Activated CD4-positive, CD25-positive, alpha-beta regulatory T cell treated with anti-CD3 and anti-CD28 coated beads, Interleukin-2, amount 50 U/mL, for 24 hours (primary cell): ENCODE measurements at regions not wholly inside any gene's neighbourhood (a gene's known extent, or its start where the extent isn't known, plus 50 kb on each side); places are given as distances from the start of the nearest gene placed in this dataset.

Experiments
- ATAC-seq, 2 donors: fragments of 150-1000 bp; cut with Tn5 transposase; one replicate each; pipeline ENCODE4 v1.10.0; 2021; ENCODE audit warnings: mild to moderate bottlenecking in 1 of 2, moderate library complexity in 1 of 2

DNA sequence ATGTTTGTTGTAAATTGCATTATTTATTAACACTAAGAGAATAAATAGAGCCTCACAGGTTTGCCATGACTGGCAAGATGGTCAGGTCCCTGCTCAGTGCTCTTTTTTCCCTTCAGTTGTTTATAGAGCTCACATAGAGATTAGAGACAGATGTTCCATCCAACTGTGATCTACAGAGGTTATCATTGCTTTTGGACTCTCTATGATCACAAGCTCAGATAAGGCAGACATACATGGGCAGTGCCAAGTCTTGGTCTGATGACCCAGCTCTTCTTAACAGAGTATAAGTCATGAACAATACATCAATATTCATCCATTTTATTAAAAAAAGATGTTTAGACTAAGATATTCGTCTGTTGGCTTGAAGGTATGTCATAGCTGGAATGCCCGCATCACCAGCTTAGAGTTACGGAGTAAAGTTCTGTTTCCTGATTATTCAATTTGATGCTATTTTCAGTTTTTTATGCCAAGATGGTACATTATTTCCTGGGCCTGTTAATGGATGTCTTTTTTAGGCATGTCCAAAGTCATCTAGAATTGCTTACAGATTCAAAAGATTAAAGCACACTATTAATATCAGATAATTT, 729.8 kb upstream of the SLC10A2 start:
- ATAC-seq, result no peak

DNA sequence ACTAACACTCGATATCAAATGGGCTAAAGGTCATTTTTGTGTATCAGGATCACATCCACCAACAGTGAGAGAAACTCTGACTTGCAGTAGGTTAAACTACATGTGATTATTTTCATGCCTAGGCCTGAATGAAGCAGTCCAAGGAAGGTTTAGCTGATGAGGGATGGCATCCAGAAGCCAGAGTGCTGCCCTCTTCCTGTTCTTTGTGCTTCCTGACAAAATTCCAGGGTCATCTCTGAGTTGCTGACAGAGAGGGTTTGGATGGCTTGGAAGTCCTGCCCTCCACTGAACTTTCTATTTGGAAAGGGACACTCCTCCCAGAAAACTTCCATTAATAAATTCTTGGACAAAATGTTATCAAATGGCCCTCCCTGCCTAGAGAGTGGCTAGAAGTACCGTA, 728.3 kb upstream of the SLC10A2 start:
- no peak for ATAC-seq

DNA sequence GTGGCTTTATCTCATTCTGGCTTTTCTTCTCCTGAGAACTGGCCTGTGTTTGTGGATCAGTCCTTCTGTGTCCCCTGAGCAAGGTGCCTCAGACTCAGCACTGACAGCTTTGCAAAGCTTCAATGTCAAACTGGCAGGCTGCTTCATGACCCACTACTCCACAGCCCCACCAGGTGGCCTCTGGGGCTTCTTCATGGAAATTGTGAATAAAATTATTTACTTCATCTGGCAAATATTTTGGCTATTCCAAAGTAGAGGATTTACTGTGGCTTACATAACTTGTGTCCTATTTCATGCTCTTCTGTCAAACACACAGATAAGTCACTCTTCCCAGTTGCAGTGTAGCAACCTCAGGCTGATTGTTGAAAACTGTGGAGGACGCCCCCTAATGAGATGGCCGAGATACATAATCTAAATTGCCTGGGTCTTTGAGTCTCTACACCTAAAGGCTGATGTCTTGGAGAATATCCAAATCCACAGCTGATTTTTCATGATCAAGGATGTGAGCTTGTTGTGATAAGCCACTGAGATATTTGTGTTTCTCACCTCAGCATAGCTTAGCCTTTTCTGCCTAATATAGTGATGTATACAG, 721.9 kb upstream of the SLC10A2 start:
- no peak for ATAC-seq

DNA sequence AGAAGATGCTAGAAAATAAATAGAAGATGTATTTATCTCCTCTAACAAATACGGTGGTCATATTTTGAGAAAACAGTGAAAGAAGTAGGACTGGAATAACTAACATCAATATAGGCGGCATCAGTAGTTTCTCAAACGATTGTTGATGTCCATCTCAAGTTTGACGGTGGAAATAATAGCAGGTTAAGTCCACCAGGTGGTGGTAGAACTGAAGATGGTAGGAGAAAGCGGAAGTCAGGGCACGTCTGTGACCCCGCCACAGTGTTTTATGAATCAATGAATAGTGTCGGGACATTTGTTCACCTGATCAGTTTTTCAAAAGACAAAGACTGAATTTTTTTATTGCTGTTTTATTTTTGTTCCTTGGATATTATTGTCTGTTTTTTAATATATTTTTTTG, 706.4 kb upstream of the SLC10A2 start:
- no peak for ATAC-seq

DNA sequence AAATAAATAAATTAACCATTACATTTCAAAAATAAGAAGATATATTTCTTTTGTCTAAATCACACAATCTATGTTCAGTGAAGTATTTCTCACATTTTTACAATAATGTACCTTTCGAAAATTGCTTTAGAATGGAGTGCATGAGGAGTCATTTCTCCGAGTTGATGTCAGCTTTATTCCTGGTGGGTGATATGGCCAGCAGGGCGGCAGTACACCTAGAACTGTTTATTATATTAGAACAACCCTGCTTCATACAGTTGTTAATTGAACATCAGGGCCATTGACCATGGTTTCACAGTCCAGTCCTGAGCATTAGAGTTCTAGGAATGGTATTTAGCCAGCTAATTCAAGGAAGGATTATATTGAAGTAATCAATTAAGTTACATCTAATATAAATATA, 696.3 kb upstream of the SLC10A2 start:
- no peak for ATAC-seq

DNA sequence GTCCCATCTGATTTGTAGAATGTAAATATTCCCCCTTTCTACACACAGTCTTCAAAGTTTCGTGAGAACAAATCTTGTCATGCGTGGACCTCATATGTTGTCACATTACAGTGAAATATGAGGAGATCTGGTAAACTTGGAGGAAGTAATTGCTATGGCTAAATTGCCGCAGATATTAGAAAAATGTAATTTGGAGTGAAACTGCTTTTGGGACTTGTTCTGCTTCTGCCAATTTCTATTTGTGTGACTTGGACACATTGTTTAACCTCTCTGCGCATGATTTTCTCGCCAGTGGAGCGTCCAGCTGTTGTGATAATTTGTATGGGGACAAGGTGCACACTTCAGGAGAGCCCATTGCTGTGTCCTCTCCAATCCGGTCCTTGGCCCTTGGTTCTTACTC, 693.1 kb upstream of the SLC10A2 start:
- no peak for ATAC-seq

DNA sequence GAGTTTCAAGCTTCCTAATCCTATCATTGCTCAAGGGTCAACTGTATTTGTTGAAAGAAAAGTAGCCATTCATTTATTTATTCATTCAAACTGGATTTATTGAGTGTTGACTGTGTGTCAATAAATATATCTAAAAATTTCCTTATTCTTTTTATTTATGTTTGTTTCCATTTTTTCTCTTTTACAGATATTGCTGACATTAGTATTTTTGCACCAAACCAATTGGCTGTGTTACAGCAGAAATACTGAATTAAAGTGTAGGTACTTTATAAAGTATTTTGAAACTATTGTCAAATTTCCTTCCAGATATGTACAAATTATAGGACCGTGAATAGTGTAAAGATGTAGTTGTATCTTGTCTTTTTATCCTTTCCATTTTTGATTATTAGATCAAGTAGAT, 692.0 kb upstream of the SLC10A2 start:
- ATAC-seq, result no peak

DNA sequence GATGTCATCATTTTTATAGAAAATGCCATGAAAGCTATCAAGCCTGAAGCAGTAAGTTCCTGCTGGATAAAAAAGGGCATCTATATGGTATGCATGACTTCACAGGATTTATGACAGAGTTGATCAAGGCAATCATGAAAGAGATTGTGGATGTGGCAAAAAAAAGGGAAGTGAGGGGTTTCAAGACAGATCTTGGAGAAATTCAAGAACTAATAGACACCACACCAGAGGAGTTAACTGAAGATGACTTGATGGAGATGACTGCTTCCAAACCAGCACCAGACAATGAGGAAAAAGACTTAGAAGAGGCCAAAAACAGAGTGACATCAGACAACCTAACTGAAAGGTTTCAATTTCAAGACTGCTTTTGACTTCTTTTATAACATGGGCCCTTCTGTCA, 691.1 kb upstream of the SLC10A2 start:
- ATAC-seq, result no peak

DNA sequence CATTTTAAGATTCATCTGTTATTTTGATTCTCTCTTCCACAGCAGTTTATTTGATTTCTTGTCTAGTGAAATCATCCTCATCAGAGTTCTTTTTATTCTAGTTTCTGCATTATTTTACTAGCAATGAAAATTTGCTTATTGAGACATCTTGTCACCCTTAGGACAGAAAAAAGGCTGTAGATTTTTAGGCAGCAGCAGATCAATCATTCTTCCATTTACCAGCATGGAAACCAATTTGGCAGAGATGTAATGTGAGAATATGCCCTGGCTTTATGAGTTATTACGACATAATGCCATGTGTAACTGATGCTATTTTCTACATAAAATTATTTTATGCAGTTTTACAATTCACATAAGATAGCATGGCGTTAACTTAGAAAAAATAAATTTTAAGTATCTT, 688.6 kb upstream of the SLC10A2 start:
- ATAC-seq, result no peak

DNA sequence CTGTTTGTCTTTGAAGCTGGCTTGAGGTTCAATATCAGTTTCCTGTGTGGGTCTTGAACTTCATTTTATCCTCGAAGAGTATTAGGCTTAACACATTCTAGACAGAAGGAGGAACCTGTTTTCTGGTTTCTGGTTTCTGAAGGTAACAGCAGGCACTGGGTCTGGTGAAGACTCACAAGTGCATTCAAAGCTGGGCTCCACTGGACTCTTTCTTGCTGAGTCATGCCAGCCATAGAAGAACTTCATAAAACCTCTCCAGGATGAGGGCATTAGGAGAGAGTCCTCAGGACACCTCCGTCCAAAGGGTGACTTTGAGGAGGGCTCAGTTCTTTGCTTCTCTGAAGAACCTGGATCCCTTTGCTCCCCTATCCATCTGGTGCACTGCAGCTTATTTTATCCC, 668.6 kb upstream of the SLC10A2 start:
- no peak for ATAC-seq

DNA sequence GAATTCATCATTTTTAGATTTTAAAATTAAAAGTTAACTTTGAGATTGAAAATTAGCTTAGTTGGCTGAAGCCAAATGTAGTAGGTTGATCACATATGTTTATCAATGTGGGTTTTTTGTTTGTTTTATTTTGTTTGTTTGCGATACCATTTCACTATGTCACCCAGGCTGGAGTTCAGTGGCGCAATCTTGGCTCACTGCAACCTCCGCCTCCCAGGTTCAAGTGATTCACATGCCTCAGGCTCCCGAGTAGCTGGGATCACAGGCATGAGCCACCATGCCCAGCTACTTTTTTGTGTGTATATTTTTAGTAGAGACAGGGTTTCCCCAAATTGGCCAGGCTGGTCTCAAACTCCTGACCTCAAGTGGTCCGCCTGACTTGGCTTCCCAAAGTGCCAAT, 665.7 kb upstream of the SLC10A2 start:
- ATAC-seq, result no peak

DNA sequence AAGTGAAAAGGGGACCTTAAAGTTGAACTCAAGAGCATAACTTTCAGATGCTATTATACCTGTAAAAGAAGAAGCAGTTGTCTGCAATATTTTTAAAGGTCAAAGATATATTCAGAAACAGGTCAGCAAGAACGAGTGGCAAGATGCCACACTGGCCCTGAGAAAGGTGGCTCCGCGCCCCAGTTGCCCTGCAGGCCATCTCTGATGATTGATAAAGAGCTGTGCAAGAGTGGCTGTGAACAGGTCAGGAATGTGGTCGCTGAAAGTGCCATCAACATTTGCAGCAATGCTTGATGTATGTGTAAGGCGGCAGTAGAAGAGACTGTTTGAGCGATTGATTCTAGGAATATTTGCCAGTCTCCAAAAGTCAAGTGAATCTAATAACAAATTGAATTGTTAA, 664.2 kb upstream of the SLC10A2 start:
- ATAC-seq, result no peak

DNA sequence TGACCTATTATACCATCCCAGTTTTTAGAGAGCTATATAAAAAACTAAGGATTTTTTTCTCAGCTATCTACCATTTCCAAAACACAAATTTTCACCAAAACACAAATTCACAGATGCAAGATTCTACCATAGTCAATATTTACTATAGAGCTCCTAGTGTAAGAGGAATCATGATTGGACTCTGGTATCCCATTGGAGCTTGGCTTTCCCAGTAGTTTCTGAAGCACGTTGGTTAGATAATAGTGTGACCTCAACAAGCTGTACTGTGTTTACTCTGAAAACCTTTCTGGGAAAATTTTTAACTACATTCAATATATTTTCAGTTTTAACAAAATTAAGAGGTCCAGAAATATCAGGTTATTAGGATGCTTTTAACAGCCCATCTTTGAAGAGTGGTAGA, 660.6 kb upstream of the SLC10A2 start:
- no peak for ATAC-seq

DNA sequence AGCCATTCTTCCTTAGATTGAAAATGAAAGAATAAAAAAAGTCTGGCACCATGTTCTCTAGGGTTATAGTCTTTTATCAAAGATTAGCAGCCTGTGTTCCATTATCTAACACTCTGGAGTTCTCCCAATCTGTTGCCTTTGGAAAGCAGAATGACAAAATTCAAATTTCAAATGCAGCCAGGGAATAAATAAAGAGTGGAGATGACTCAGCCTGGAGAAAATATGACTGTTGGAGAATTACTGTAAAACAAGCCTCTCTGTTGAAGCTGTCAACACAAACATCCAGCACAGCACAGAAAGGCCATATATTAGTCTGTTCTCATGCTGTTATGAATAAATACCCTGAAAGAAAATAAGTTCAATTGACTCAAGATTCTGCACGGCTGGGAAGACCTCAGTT, 650.5 kb upstream of the SLC10A2 start:
- ATAC-seq, result no peak

DNA sequence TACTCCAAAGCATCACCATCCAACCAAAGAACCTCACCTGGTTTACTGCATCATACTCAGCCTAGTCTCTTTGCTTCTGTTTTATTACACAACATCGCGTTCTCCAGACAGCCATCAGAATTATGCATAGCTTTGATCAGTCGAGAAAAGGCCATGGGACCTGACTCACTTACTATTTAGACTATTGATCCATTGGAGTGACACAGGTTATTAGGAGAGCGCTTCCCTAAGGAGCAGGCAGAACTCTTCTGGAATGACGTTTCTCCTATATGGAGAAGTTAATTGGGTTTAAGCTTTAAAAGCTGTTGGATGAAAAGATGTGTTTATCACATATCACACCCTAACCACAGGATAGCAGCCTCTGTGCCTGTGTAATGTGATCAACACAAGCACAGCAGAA, 649.1 kb upstream of the SLC10A2 start:
- ATAC-seq, result no peak

DNA sequence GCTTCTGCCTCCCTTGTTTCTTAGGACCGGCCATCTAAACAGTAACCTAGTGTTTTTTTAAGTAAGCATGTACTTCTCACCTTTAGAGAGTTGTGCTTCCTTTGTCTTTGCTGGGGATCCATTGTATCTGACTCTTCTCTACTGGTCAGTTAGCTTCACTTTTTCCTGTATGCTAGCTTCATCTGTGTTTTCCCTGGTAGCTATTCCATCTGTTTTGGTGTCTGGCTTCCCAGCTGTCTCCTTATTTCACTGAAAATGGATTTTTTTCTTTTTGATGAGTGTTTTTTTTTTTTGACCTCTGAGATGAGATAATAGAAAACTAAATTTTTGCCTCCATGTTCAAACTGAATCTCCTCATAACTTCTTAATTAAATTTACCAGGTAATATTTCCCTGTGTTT, 637.0 kb upstream of the SLC10A2 start:
- ATAC-seq, result no peak

DNA sequence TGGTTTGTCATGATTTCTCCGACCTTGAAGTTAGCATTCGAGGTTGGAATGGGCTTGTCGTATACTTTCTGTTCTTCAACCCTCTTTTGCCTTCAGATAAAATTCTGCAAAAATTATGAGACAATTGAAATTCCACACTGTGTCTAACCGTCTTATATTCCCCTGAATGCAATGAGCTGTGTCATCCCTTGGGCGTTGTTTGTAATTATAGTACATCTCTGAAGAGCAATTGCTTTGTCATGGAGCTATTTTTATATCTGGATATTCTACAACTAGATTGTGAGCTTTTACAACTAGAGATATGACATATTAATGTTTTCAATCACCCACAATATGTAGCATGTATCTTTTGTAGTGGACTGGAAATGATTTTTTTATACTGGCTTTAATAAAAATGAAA, 631.8 kb upstream of the SLC10A2 start:
- no peak for ATAC-seq

DNA sequence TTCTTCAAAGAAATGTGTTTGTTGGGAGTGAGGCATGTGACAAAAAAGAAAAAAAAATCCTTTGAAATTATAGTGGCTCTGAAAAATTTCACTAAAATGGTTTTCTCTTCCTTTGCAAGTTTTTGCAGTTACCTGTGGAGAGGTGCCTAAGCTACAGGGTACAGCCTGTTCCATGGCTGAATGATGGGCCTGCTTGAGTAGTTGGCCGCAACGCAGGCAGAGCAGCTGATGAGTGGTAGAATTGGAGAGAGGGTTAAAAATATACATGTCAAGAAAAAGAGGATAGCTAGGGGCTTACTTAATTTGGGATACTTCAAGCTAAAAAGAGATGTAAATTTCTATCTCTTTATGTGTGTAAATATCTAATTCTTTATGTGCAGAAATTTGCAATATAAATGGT, 629.1 kb upstream of the SLC10A2 start:
- ATAC-seq, result no peak

DNA sequence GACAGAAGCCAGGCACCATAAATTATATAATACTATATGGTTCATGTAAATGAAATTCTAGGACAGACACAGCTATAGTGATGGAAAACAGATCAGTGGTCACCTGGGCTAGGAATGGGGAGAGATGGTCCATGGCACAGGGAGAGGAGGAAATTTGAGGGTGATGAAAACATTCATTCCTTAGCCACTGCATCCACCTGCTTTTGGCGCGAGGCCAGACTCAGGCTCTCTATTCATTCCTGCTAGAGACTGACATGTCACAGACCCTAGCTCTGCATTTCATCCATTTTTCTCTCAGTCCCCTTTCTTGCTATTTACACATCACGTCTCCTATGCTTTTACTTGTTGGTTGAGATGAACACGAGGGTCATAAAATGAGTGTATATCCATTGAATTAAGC, 628.3 kb upstream of the SLC10A2 start:
- no peak for ATAC-seq

DNA sequence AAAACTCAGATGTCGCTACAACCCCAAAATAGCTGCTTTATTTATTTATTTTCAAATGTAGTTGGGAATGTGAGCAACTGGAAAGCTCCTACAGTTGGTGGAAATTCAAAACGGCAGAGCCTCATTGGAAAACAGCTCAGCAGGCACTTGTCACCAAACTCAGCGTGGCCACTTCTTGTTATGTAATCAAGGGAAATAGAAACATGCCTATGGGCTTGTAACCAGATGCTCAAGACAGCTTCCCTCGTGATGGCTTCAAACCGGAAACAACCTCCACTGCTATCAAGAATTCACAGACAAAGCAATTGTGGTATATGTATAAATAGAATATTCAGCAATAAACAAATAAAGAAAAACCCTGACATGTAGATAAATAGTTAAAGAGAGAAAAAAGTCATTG, 627.8 kb upstream of the SLC10A2 start:
- no peak for ATAC-seq

DNA sequence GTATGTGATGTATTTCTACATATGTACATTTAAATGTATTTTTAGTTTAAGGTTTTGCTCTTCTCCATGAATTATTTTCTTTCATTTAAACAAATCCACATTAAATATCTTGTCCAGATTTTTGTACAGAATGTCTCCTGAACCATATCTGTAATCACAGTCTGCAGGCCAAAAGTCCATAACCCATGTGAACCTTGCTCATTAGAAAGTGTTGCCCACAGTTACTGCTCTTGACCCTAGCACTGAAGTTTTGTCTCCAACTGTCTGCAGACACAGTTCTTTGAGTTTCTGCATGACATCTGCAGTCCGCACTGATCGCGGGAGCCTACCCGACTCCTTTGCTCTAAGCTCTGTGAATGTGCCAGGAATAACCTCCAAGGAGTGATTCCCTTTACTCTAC, 626.2 kb upstream of the SLC10A2 start:
- ATAC-seq, result no peak

DNA sequence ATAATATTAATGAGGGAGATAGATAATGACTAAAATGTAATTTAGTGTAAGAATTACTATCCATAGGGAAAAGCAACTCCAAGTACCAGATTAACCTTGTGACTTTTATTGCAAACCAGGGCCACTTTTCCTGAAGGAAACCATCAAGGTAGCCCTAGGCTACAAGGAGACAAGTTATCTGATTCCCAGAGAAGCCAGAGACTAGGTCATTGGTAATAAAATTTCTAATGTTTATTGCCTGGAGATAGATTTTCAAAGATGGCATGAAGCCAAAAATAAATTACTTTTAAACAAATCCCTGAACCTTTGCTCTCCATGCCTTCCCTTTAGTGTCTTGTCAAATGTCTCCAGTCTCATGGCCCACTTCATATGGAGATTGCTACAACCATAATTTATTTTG, 610.1 kb upstream of the SLC10A2 start:
- ATAC-seq, result no peak

DNA sequence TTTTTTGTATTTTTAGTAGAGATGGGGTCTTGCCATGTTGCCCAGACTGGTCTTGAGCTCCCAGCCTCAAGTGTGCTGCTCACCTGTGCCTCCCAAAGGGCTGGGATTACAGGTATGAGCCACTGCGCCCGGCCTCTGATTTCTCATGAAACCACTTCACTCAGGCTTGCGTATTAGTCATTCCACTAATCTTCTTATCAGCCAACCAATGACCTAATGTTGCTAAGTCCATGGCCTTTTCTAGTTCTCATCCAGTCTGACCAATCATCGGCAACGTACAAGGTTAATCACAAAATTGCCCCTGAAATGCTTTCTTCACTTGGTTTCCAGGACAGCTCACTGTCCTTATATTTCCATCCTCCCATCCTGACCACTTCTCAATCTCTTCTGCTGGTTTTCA, 605.3 kb upstream of the SLC10A2 start:
- no peak for ATAC-seq

DNA sequence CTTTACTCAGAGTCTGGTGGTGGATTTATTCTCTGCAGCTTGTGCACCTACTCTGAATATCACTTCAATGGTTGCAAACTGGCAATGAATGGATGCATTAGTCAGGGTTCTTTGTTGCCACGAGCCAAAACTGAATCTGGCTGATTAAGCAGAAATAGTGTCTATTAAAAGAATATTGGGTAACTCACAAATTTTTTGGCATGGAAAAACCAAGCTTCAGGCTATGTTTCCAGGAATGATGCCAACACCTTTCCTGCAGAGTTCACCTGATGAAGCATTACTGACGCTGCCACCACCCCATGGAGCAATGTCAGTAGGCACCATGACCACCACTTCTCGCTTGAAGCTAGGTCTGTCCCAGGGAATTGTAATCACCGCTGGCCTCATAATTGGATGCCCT, 597.8 kb upstream of the SLC10A2 start:
- ATAC-seq, result no peak

DNA sequence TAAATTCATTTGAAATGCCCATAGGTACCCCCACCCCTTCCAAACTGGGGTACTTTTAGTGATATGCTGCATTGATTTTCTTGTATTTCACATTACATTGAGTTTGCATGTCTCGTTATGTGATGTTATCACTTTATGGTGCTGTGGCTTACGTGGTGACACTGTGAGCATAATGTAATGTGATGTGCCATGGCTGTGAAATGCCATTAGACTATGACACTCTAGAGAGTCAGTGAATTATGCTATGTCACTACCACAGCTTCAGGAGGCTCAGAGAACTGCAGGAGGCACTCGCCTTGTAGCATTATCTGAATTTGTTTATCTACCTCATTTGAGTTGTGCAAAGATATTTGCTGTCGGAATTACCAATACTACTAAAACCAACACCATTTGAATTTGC, 590.1 kb upstream of the SLC10A2 start:
- no peak for ATAC-seq

DNA sequence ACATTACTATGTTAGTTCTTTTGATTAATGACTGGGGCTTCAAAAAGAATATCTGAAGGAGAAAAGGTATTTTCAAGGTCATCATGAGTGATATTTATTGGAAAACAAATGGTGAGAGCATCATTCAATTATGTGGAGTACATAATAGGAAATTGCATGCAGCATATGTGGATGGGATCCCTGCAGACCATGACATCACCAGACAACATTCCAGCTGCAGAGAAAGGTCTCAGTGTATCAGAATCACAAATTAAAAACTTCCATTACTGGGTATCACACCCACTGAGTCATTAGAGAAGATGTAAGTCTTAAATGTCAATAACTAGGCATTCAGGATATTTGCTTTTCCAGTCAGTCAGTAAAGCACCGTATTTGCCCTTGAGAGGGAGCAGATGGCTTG, 574.4 kb upstream of the SLC10A2 start:
- no peak for ATAC-seq
